ENCODE measurements at regions not wholly inside any gene's neighbourhood (a gene's known extent, or its start where the extent isn't known, plus 50 kb on each side); places are given as distances from the start of the nearest gene placed in this dataset.

DNA sequence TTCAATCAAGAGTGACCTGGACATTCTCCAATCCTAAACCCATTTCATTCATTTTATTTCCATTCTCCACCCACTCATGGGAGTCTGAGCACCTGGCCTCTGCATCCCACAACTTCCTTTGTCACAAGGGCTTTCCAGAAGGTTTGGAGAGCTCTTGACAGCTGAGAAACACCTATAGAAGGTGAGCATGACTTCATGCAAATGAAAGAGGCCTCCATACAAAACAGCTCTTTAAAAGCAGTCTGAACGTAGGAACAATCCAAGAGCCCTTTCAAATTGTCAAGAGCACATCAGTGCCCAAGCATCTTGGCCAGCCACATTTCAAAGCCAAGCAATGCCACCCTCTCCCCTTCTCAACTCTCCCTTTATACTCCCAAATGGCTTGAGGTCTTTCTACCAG, 74.9 kb upstream of the RAP2C start:
- TF ChIP-seq POLR2A (IDR thresholded peaks at IDR 0.05): no peak
- TF ChIP-seq, protein P1, sequence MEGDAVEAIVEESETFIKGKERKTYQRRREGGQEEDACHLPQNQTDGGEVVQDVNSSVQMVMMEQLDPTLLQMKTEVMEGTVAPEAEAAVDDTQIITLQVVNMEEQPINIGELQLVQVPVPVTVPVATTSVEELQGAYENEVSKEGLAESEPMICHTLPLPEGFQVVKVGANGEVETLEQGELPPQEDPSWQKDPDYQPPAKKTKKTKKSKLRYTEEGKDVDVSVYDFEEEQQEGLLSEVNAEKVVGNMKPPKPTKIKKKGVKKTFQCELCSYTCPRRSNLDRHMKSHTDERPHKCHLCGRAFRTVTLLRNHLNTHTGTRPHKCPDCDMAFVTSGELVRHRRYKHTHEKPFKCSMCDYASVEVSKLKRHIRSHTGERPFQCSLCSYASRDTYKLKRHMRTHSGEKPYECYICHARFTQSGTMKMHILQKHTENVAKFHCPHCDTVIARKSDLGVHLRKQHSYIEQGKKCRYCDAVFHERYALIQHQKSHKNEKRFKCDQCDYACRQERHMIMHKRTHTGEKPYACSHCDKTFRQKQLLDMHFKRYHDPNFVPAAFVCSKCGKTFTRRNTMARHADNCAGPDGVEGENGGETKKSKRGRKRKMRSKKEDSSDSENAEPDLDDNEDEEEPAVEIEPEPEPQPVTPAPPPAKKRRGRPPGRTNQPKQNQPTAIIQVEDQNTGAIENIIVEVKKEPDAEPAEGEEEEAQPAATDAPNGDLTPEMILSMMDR (IDR thresholded peaks at IDR 0.05): no peak
